Muscle of leg (tissue), 3 donors: ENCODE measurements at regions not wholly inside any gene's neighbourhood (a gene's known extent, or its start where the extent isn't known, plus 50 kb on each side); places are given as distances from the start of the nearest gene placed in this dataset.

ENCODE experiments used
- DNase-seq: peaks from one replicate; pipeline ENCODE4 v3.0.0; 2013
- H3K27ac ChIP-seq: one replicate; pipeline ENCODE4 v1.5.1; 2013; ENCODE audit warnings: mild to moderate bottlenecking, low read length, control low read depth
- H3K27me3 ChIP-seq: one replicate; pipeline ENCODE4 v1.6.1; 2013; ENCODE audit warnings: low read length; ENCODE audit not compliant: control insufficient read depth, insufficient read depth
- H3K36me3 ChIP-seq: one replicate; pipeline ENCODE4 v1.6.1; 2013; ENCODE audit warnings: low read length; ENCODE audit not compliant: control insufficient read depth, insufficient read depth
- H3K4me1 ChIP-seq: one replicate; pipeline ENCODE4 v1.6.1; 2013; ENCODE audit warnings: low read length; ENCODE audit not compliant: control insufficient read depth, insufficient read depth
- H3K4me3 ChIP-seq: one replicate; pipeline ENCODE4 v1.5.1; 2013; ENCODE audit warnings: low read length, control low read depth
- H3K9me3 ChIP-seq: replicated peaks from 2 replicates; pipeline ENCODE4 v1.6.1; 2013; ENCODE audit warnings: low read depth, low read length; ENCODE audit not compliant: control insufficient read depth
- WGBS: methylation state at CpG from one replicate; pipeline ENCODE4 v1.1.5; 2013; ENCODE audit warnings: missing lambda C conversion rate; ENCODE audit not compliant: insufficient coverage; 5-methylcytosine and 5-hydroxymethylcytosine counted together

- 37% methylated on average over 17 of the region's 23 CpGs for WGBS
- Histone ChIP-seq H3K4me3 (no peak overlapping the region), H3K4me1 (peaks cover 15% of the 10 kb centered on the region), H3K27ac (no peak overlapping the region), H3K27me3 (peaks cover 16% of the 10 kb centered on the region), H3K36me3 (no peaks in the 10 kb centered on the region), H3K9me3 (no peaks in the 10 kb centered on the region)
- no peak for DNase-seq
Observed at GRCh38 chr2:236688563-236689392, 119.2 kb downstream of the ACKR3 start.

GRCh38 chr2:236689393-236689700, 119.7 kb downstream of the ACKR3 start:
- no peak for DNase-seq
- Histone ChIP-seq H3K36me3 (no peaks in the 10 kb centered on the region), H3K27ac (no peak overlapping the region), H3K4me1 (peaks cover 15% of the 10 kb centered on the region), H3K9me3 (no peaks in the 10 kb centered on the region), H3K4me3 (no peak overlapping the region), H3K27me3 (peaks cover 20% of the 10 kb centered on the region)
- WGBS: 71% methylated on average over 1 of the region's 1 CpG

GRCh38 chr2:236689981-236690380, 120.4 kb downstream of the ACKR3 start:
- WGBS: no CpG with 5 or more reads among the region's 3 CpGs
- no peaks in the 10 kb centered on the region for H3K36me3 ChIP-seq
- DNase-seq: no peak
- H3K4me3 ChIP-seq: no peak overlapping the region
- H3K27me3 ChIP-seq: peaks cover 23% of the 10 kb centered on the region
- H3K27ac ChIP-seq: no peak overlapping the region
- H3K9me3 ChIP-seq: no peaks in the 10 kb centered on the region
- H3K4me1 ChIP-seq: peaks cover 15% of the 10 kb centered on the region

GRCh38 chr2:236690726-236691125, 121.1 kb downstream of the ACKR3 start:
- H3K27ac ChIP-seq: no peak overlapping the region
- H3K4me3 ChIP-seq: no peak overlapping the region
- H3K9me3 ChIP-seq: no peaks in the 10 kb centered on the region
- peaks cover 23% of the 10 kb centered on the region for H3K27me3 ChIP-seq
- no peaks in the 10 kb centered on the region for H3K36me3 ChIP-seq
- WGBS: 94% methylated on average over 2 of the region's 3 CpGs
- H3K4me1 ChIP-seq: peaks cover 15% of the 10 kb centered on the region
- DNase-seq: no peak

GRCh38 chr2:236691799-236692167, 122.2 kb downstream of the ACKR3 start:
- DNase-seq: no peak
- Histone ChIP-seq H3K4me3 (no peak overlapping the region), H3K27me3 (peaks cover 21% of the 10 kb centered on the region), H3K4me1 (peaks cover 15% of the 10 kb centered on the region), H3K9me3 (no peaks in the 10 kb centered on the region), H3K27ac (no peak overlapping the region), H3K36me3 (no peaks in the 10 kb centered on the region)
- WGBS: 78% methylated on average over 5 of the region's 6 CpGs

GRCh38 chr2:236692937-236693336, 123.3 kb downstream of the ACKR3 start:
- peaks cover 8% of the 10 kb centered on the region for H3K4me1 ChIP-seq
- H3K27ac ChIP-seq: no peak overlapping the region
- no peaks in the 10 kb centered on the region for H3K9me3 ChIP-seq
- 87% methylated on average over 4 of the region's 7 CpGs for WGBS
- no peak for DNase-seq
- no peak overlapping the region for H3K4me3 ChIP-seq
- peaks cover 20% of the 10 kb centered on the region for H3K27me3 ChIP-seq
- no peaks in the 10 kb centered on the region for H3K36me3 ChIP-seq

GRCh38 chr2:236693531-236693930, 123.9 kb downstream of the ACKR3 start:
- Histone ChIP-seq H3K36me3 (no peaks in the 10 kb centered on the region), H3K27me3 (peaks cover 20% of the 10 kb centered on the region), H3K4me1 (peaks cover 6% of the 10 kb centered on the region), H3K4me3 (no peak overlapping the region), H3K9me3 (no peaks in the 10 kb centered on the region), H3K27ac (no peak overlapping the region)
- 73% methylated on average over 4 of the region's 4 CpGs for WGBS
- no peak for DNase-seq

GRCh38 chr2:236694146-236694888, 124.7 kb downstream of the ACKR3 start:
- Histone ChIP-seq H3K27me3 (peaks cover 18% of the 10 kb centered on the region), H3K4me3 (no peak overlapping the region), H3K36me3 (no peaks in the 10 kb centered on the region), H3K27ac (no peak overlapping the region), H3K4me1 (peaks cover 3% of the 10 kb centered on the region), H3K9me3 (no peaks in the 10 kb centered on the region)
- WGBS: 84% methylated on average over 3 of the region's 10 CpGs
- DNase-seq: no peak

GRCh38 chr2:236696834-236697233, 127.2 kb downstream of the ACKR3 start:
- Histone ChIP-seq H3K4me1 (peaks cover under 1% of the 10 kb centered on the region), H3K4me3 (no peak overlapping the region)

GRCh38 chr2:236698016-236698627, 128.5 kb downstream of the ACKR3 start:
- Histone ChIP-seq H3K36me3 (no peaks in the 10 kb centered on the region), H3K9me3 (no peaks in the 10 kb centered on the region), H3K27ac (no peak overlapping the region), H3K4me1 (no peaks in the 10 kb centered on the region), H3K27me3 (peaks cover 11% of the 10 kb centered on the region), H3K4me3 (no peak overlapping the region)
- WGBS: no CpG with 5 or more reads among the region's 8 CpGs
- DNase-seq: no peak

More at GRCh38 chr2:236696834-236697233, 127.2 kb downstream of the ACKR3 start:
- Histone ChIP-seq H3K36me3 (no peaks in the 10 kb centered on the region), H3K9me3 (no peaks in the 10 kb centered on the region), H3K27me3 (peaks cover 12% of the 10 kb centered on the region), H3K27ac (no peak overlapping the region)
- no peak for DNase-seq
- WGBS: 62% methylated on average over 3 of the region's 3 CpGs
